MM.1S (cell line): ENCODE measurements at regions not wholly inside any gene's neighbourhood (a gene's known extent, or its start where the extent isn't known, plus 50 kb on each side); places are given as distances from the start of the nearest gene placed in this dataset.

Experiments
- DNase-seq: peaks from one replicate; pipeline ENCODE4 v3.0.0-alpha.2; 2015
- H2AFZ ChIP-seq: fragments of 300-600 bp; sonication (generic); 2 replicates; pipeline ENCODE4 v1.6.0; 2016; ENCODE audit warnings: antibody characterized with exemption, low read length
- H3F3A ChIP-seq: fragments of 300-600 bp; sonication (generic); 2 replicates; pipeline ENCODE4 v1.6.1; 2016; ENCODE audit warnings: mild to moderate bottlenecking, antibody characterized with exemption, low read length, moderate library complexity, mixed read lengths; ENCODE audit not compliant: insufficient read depth
- H3K27ac ChIP-seq: fragments of 300-600 bp; sonication (generic); 2 replicates; pipeline ENCODE4 v1.5.1; 2016; ENCODE audit warnings: mild to moderate bottlenecking, low read length
- H3K27me3 ChIP-seq: fragments of 300-600 bp; sonication (generic); replicated peaks from 2 replicates; pipeline ENCODE4 v1.6.0; 2016; ENCODE audit warnings: low read length; ENCODE audit not compliant: insufficient read depth
- H3K36me3 ChIP-seq: fragments of 300-600 bp; sonication (generic); replicated peaks from 2 replicates; pipeline ENCODE4 v1.6.1; 2016; ENCODE audit warnings: mild to moderate bottlenecking, low read length, mixed read lengths; ENCODE audit not compliant: insufficient read depth
- H3K4me1 ChIP-seq: fragments of 300-600 bp; sonication (generic); 2 replicates; pipeline ENCODE4 v1.6.1; 2016; ENCODE audit warnings: low read length, mixed read lengths
- H3K4me2 ChIP-seq: fragments of 300-600 bp; sonication (generic); 2 replicates; pipeline ENCODE4 v1.6.0; 2016; ENCODE audit warnings: low read depth, low read length
- H3K4me3 ChIP-seq: fragments of 300-600 bp; sonication (generic); 2 replicates; pipeline ENCODE4 v1.5.1; 2016; ENCODE audit warnings: low read length, mixed read lengths
- H3K79me2 ChIP-seq: fragments of 300-600 bp; sonication (generic); 2 replicates; pipeline ENCODE4 v1.6.1; 2016; ENCODE audit warnings: mixed run types, low read length, mixed read lengths
- H3K9ac ChIP-seq: fragments of 300-600 bp; sonication (generic); 2 replicates; pipeline ENCODE4 v1.6.1; 2016; ENCODE audit warnings: low read length, mixed read lengths
- H3K9me2 ChIP-seq: fragments of 300-600 bp; sonication (generic); replicated peaks from 2 replicates; pipeline ENCODE4 v1.6.1; 2016; ENCODE audit warnings: mild to moderate bottlenecking, low read length, mixed read lengths; ENCODE audit not compliant: insufficient read depth
- H3K9me3 ChIP-seq: fragments of 300-600 bp; sonication (generic); replicated peaks from 2 replicates; pipeline ENCODE4 v1.6.1; 2016; ENCODE audit warnings: mild to moderate bottlenecking, low read length, mixed read lengths; ENCODE audit not compliant: insufficient read depth
- H4K20me1 ChIP-seq: fragments of 300-600 bp; sonication (generic); 2 replicates; pipeline ENCODE4 v1.6.1; 2016; ENCODE audit warnings: mild to moderate bottlenecking, low read length, moderate library complexity, mixed read lengths; ENCODE audit not compliant: insufficient read depth
- EZH2 ChIP-seq: fragments of 300-600 bp; sonication (generic); optimal IDR thresholded peaks from 2 replicates; pipeline ENCODE3; 2017; ENCODE audit warnings: low read depth, mild to moderate bottlenecking, antibody characterized with exemption, low read length, mixed read lengths
- EZH2phosphoT487 ChIP-seq: fragments of 300-600 bp; sonication (generic); IDR thresholded peaks from 2 replicates; pipeline ENCODE4 v1.6.1; 2018; ENCODE audit warnings: antibody characterized with exemption, low read length
- TF ChIP-seq, protein P1 (sequence below): fragments of 300-600 bp; sonication (generic); IDR thresholded peaks from 2 replicates; pipeline ENCODE4 v1.5.1; 2016; ENCODE audit warnings: antibody characterized with exemption, low read length, mixed read lengths

- no peaks in the 10 kb centered on the region for H3K4me1 ChIP-seq
- no peaks in the 10 kb centered on the region for H3K79me2 ChIP-seq
- TF ChIP-seq EZH2 = no peak
- TF ChIP-seq, protein P1, sequence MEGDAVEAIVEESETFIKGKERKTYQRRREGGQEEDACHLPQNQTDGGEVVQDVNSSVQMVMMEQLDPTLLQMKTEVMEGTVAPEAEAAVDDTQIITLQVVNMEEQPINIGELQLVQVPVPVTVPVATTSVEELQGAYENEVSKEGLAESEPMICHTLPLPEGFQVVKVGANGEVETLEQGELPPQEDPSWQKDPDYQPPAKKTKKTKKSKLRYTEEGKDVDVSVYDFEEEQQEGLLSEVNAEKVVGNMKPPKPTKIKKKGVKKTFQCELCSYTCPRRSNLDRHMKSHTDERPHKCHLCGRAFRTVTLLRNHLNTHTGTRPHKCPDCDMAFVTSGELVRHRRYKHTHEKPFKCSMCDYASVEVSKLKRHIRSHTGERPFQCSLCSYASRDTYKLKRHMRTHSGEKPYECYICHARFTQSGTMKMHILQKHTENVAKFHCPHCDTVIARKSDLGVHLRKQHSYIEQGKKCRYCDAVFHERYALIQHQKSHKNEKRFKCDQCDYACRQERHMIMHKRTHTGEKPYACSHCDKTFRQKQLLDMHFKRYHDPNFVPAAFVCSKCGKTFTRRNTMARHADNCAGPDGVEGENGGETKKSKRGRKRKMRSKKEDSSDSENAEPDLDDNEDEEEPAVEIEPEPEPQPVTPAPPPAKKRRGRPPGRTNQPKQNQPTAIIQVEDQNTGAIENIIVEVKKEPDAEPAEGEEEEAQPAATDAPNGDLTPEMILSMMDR = no peak
- no peak for TF ChIP-seq EZH2phosphoT487
- H3K4me2 ChIP-seq = no peak overlapping the region
- H3K9me2 ChIP-seq = no peaks in the 10 kb centered on the region
- H3K9ac ChIP-seq = no peak overlapping the region
- no peaks in the 10 kb centered on the region for H3K9me3 ChIP-seq
- no peaks in the 10 kb centered on the region for H3F3A ChIP-seq
- no peak for DNase-seq
- H3K27me3 ChIP-seq = no peaks in the 10 kb centered on the region
- H3K36me3 ChIP-seq = no peaks in the 10 kb centered on the region
- no peaks in the 10 kb centered on the region for H4K20me1 ChIP-seq
- H3K27ac ChIP-seq = no peak overlapping the region
- no peak overlapping the region for H3K4me3 ChIP-seq
- H2AFZ ChIP-seq = no peak overlapping the region
Observed at GRCh38 chr9:86641970-86642369, 287.8 kb upstream of the TUT7 start.

DNA sequence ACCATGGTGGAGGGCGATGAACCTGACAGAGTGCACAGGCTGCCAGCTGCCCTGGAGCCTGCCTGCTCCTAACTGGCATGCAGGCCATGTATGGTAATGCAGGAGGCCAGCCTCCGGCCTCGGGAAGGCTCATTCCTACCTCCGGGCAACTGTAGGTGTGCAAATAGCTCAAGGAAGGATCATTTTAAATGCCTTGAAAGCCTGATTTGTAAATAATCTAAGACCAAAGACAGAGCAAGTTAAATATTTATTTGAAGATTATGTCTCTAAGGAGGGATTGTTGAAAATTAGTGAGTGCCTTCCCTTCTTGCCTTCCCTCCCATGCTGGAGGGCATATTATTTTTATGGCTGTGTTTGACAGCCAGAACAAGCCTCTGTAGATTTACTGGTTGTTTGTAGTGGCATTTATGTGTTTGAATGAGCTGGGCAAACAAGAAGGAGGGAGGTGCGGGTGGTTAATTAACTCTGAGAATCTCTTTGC lies 285.7 kb upstream of the TUT7 start:
- no peaks in the 10 kb centered on the region for H3K36me3 ChIP-seq
- H3K9ac ChIP-seq = no peak overlapping the region

GRCh38 chr9:86639287-86639686 lies 285.1 kb upstream of the TUT7 start:
- Histone ChIP-seq H3K27me3 (no peaks in the 10 kb centered on the region), H4K20me1 (no peaks in the 10 kb centered on the region), H3K79me2 (no peaks in the 10 kb centered on the region), H3K9me2 (no peaks in the 10 kb centered on the region), H3K36me3 (no peaks in the 10 kb centered on the region), H3K9me3 (no peaks in the 10 kb centered on the region), H3K4me3 (no peak overlapping the region), H3K9ac (no peak overlapping the region), H3K27ac (no peak overlapping the region), H3K4me1 (no peaks in the 10 kb centered on the region), H2AFZ (no peak overlapping the region), H3F3A (no peaks in the 10 kb centered on the region), H3K4me2 (no peak overlapping the region)
- TF ChIP-seq, protein P1 = no peak
- TF ChIP-seq EZH2phosphoT487 = no peak
- no peak for TF ChIP-seq EZH2
- no peak for DNase-seq

More for the DNA sequence above, 285.7 kb upstream of the TUT7 start:
- no peak for DNase-seq
- Histone ChIP-seq H3K79me2 (no peaks in the 10 kb centered on the region), H3K4me2 (no peak overlapping the region), H4K20me1 (no peaks in the 10 kb centered on the region), H3K4me3 (no peak overlapping the region), H3K9me2 (no peaks in the 10 kb centered on the region), H3K27me3 (no peaks in the 10 kb centered on the region), H3K27ac (no peak overlapping the region), H3K9me3 (no peaks in the 10 kb centered on the region), H3K4me1 (no peaks in the 10 kb centered on the region), H2AFZ (no peak overlapping the region), H3F3A (no peaks in the 10 kb centered on the region)
- TF ChIP-seq EZH2phosphoT487 = no peak
- TF ChIP-seq EZH2 = no peak
- TF ChIP-seq, protein P1 = no peak
